ENCODE measurements at regions not wholly inside any gene's neighbourhood (a gene's known extent, or its start where the extent isn't known, plus 50 kb on each side); places are given as distances from the start of the nearest gene placed in this dataset.

- TF ChIP-seq CTCF (tag by site-specific recombination; IDR thresholded peaks at IDR 0.05) (no peak), YY1 (tag by site-specific recombination; IDR thresholded peaks at IDR 0.05) (no peak), ZNF274 (IDR thresholded peaks at IDR 0.05; ENCODE audit: low read length) (no peak), ZNF274 (tag by site-specific recombination; IDR thresholded peaks at IDR 0.05; ENCODE audit: borderline replicate concordance) (no peak), ZNF571 (tag by site-specific recombination; IDR thresholded peaks at IDR 0.05) (no peak), ZNF433 (tag by site-specific recombination; IDR thresholded peaks at IDR 0.05; ENCODE audit: low read depth) (no peak)
Observed at GRCh38 chr14:46404865-46405811, 246.4 kb downstream of the RPL10L start.
